ENCODE measurements at regions not wholly inside any gene's neighbourhood (a gene's known extent, or its start where the extent isn't known, plus 50 kb on each side); places are given as distances from the start of the nearest gene placed in this dataset.

DNA sequence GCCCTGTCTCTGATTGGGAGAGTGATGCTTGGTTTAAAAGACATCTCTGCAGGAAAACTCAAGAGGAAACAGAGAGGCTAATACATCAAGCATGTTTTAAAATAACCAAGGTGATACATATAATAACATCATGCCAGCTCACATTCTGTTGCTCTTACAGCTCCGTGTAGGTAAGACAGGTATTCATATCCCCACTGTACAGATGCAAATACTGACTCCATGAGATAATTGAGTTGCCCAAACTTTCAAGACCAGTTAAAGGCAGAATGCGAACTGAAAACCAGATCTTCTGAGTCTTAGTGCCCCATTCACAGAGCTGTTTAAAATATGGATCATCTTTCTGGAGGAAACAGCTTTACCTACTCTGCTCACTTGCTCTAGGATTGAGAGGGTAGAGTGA lies 214.0 kb downstream of the PIK3R1 start:
- Histone ChIP-seq H3K4me3 (ENCODE audit: low read depth in 1 of 2, low read length in 2 of 2) (no peak overlapping the region), H3K27me3 (ENCODE audit: control insufficient read depth in 1 of 2, insufficient read depth in 2 of 2, low read length in 2 of 2) (no peaks in the 10 kb centered on the region), H3K27ac (ENCODE audit: low read depth, low read length) (no peak overlapping the region), H3K36me3 (ENCODE audit: control insufficient read depth in 1 of 2, insufficient read depth in 2 of 2, low read length in 2 of 2) (no peaks in the 10 kb centered on the region), H3K4me1 (ENCODE audit: control insufficient read depth in 1 of 2, insufficient read depth in 2 of 2, low read length in 2 of 2) (peaks cover 20 to 35% of the 10 kb centered on the region in 2 donors), H3K9me3 (ENCODE audit: control insufficient read depth in 1 of 2, low read length in 2 of 2) (no peaks in the 10 kb centered on the region), H3K9ac (ENCODE audit: low read depth in 1 of 2, low read length in 2 of 2) (no peak overlapping the region)

DNA sequence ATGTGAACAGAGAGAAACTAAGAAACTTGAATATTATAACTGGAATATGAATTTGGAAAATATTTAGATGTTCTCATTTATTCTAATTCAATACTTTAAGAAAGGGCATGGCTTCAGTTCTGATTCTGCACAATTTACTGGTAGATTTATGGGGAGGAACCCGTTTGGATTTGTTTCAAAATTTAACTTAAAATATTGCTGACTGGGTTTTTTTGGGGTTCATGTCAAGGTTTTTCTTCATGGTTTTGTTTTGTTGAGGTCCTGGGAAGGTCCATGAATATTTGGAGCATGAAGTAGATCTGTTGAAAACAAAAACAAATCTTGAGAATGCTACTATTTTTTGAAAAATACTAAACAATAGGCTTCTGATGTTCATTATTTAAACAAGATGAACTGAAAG lies 214.7 kb downstream of the PIK3R1 start:
- Histone ChIP-seq H3K27ac (ENCODE audit: low read depth, low read length) (no peak overlapping the region), H3K9me3 (ENCODE audit: control insufficient read depth in 1 of 2, low read length in 2 of 2) (no peaks in the 10 kb centered on the region), H3K9ac (ENCODE audit: low read depth in 1 of 2, low read length in 2 of 2) (no peak overlapping the region), H3K4me1 (ENCODE audit: control insufficient read depth in 1 of 2, insufficient read depth in 2 of 2, low read length in 2 of 2) (peaks cover 16 to 32% of the 10 kb centered on the region in 2 donors), H3K36me3 (ENCODE audit: control insufficient read depth in 1 of 2, insufficient read depth in 2 of 2, low read length in 2 of 2) (no peaks in the 10 kb centered on the region), H3K27me3 (ENCODE audit: control insufficient read depth in 1 of 2, insufficient read depth in 2 of 2, low read length in 2 of 2) (no peaks in the 10 kb centered on the region), H3K4me3 (ENCODE audit: low read depth in 1 of 2, low read length in 2 of 2) (no peak overlapping the region)

DNA sequence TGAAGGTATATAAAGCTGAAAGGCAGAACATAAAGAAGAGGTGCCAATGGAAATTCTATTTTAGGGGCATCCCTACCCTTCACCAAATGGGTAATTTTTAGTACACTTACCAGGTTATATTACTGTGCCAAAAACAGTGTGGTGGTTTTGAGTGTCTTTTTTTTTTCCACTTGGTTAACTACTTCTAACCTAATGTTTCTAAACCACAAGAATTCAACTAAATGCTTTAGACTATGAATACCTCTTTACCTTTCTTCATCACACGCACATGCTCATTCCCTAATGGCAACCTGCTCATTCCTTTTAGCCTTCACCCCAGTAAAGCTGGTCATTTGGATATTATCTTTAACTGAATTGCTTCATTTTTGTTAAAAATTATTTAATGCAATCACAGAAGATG lies 215.6 kb downstream of the PIK3R1 start:
- Histone ChIP-seq H3K4me3 (ENCODE audit: low read depth in 1 of 2, low read length in 2 of 2) (no peak overlapping the region), H3K36me3 (ENCODE audit: control insufficient read depth in 1 of 2, insufficient read depth in 2 of 2, low read length in 2 of 2) (no peaks in the 10 kb centered on the region), H3K9ac (ENCODE audit: low read depth in 1 of 2, low read length in 2 of 2) (no peak overlapping the region), H3K27ac (ENCODE audit: low read depth, low read length) (no peak overlapping the region), H3K27me3 (ENCODE audit: control insufficient read depth in 1 of 2, insufficient read depth in 2 of 2, low read length in 2 of 2) (no peaks in the 10 kb centered on the region), H3K4me1 (ENCODE audit: control insufficient read depth in 1 of 2, insufficient read depth in 2 of 2, low read length in 2 of 2) (peaks cover 12 to 25% of the 10 kb centered on the region in 2 donors), H3K9me3 (ENCODE audit: control insufficient read depth in 1 of 2, low read length in 2 of 2) (no peaks in the 10 kb centered on the region)

DNA sequence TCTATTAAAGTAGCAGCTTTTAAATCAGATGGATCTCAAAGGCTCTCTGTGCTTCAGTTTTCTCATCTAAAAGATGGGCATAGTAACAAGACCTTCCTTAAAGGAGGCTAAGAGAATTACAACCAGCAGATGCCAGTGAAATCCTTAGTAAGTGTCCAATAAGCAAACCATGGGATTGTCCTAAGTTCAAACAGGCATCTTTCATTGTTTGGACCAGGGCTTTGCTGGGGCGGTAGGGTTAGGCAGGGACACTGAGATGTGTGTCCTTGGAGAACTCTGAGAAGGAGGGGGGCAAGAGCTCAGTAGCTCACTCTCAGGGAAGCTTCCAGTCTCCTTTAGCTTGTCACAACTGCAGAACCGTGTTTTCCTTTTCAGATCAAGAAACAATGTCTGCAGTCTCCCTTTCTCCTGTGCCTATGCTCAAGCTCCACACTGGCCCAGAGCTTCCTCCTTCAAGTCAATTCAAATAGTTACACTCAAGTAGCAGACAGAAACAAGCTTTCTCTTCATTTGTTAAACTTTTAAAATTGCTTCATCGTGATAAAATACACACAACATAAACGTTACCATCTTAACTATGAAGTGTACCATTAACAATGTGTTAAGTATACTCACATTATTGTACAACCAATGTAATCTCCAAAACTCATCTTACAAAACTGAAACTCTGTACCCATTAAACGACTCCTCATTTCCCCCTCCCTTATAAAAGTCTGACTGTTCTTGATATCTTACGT lies 216.2 kb downstream of the PIK3R1 start:
- peaks cover 12 to 24% of the 10 kb centered on the region in 2 donors for H3K4me1 ChIP-seq (ENCODE audit: control insufficient read depth in 1 of 2, insufficient read depth in 2 of 2, low read length in 2 of 2)

DNA sequence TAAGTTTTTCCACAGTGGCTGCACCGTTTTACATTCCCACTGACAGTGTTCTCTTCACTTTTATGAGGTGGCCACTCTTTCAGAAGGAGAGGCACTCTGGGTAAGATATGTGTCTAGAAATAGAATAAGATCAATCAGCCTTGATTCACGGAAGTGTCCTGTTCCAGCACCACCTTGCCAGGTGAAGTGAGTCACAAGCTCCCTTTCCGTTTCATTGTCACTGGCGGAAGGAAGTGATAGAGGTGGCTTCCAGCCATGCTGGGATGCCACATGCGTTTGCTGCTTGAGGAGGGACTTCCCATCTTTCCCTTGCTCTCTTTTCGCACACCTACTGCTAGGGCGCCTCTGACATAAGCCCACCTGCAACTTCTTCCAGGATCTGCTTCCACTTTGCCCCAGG lies 217.1 kb downstream of the PIK3R1 start:
- peaks cover 12 to 24% of the 10 kb centered on the region in 2 donors for H3K4me1 ChIP-seq (ENCODE audit: control insufficient read depth in 1 of 2, insufficient read depth in 2 of 2, low read length in 2 of 2)
- no peak overlapping the region for H3K27ac ChIP-seq (ENCODE audit: low read depth, low read length)
- H3K36me3 ChIP-seq (ENCODE audit: control insufficient read depth in 1 of 2, insufficient read depth in 2 of 2, low read length in 2 of 2) = no peaks in the 10 kb centered on the region
- H3K9ac ChIP-seq (ENCODE audit: low read depth in 1 of 2, low read length in 2 of 2) = no peak overlapping the region
- no peaks in the 10 kb centered on the region for H3K9me3 ChIP-seq (ENCODE audit: control insufficient read depth in 1 of 2, low read length in 2 of 2)
- H3K4me3 ChIP-seq (ENCODE audit: low read depth in 1 of 2, low read length in 2 of 2) = no peak overlapping the region
- H3K27me3 ChIP-seq (ENCODE audit: control insufficient read depth in 1 of 2, insufficient read depth in 2 of 2, low read length in 2 of 2) = no peaks in the 10 kb centered on the region

More for the DNA sequence above, 216.2 kb downstream of the PIK3R1 start:
- no peak overlapping the region for H3K9ac ChIP-seq (ENCODE audit: low read depth in 1 of 2, low read length in 2 of 2)
- no peak overlapping the region for H3K4me3 ChIP-seq (ENCODE audit: low read depth in 1 of 2, low read length in 2 of 2)
- H3K9me3 ChIP-seq (ENCODE audit: control insufficient read depth in 1 of 2, low read length in 2 of 2) = no peaks in the 10 kb centered on the region
- no peak overlapping the region for H3K27ac ChIP-seq (ENCODE audit: low read depth, low read length)
- no peaks in the 10 kb centered on the region for H3K27me3 ChIP-seq (ENCODE audit: control insufficient read depth in 1 of 2, insufficient read depth in 2 of 2, low read length in 2 of 2)
- no peaks in the 10 kb centered on the region for H3K36me3 ChIP-seq (ENCODE audit: control insufficient read depth in 1 of 2, insufficient read depth in 2 of 2, low read length in 2 of 2)

DNA sequence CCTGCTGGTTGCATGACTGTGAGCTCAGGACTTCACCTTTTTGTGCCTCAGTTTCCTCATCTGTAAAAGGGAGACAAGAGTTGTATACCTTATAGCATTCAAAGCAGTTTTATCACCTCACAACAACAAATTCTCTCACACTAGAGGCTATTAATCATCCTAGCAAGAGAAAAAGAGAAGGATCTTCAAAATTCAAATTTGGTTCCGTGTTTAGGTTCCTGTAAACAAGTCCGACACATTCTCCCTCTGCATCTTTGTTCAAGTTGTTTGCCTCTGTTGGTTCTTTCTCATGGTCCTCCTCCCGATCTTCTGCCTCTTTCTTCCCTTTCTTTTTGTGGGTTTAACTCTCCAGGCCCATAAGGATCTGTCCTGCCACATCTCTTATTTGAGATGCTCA lies 218.0 kb downstream of the PIK3R1 start:
- Histone ChIP-seq H3K36me3 (ENCODE audit: control insufficient read depth in 1 of 2, insufficient read depth in 2 of 2, low read length in 2 of 2) (no peaks in the 10 kb centered on the region), H3K9me3 (ENCODE audit: control insufficient read depth in 1 of 2, low read length in 2 of 2) (no peaks in the 10 kb centered on the region), H3K4me1 (ENCODE audit: control insufficient read depth in 1 of 2, insufficient read depth in 2 of 2, low read length in 2 of 2) (peaks cover 12 to 24% of the 10 kb centered on the region in 2 donors), H3K9ac (ENCODE audit: low read depth in 1 of 2, low read length in 2 of 2) (peak overlapping the region in 1 of 2 donors; percentile 20), H3K27me3 (ENCODE audit: control insufficient read depth in 1 of 2, insufficient read depth in 2 of 2, low read length in 2 of 2) (no peaks in the 10 kb centered on the region), H3K4me3 (ENCODE audit: low read depth in 1 of 2, low read length in 2 of 2) (no peak overlapping the region), H3K27ac (ENCODE audit: low read depth, low read length) (peak overlapping the region; percentile 37)

DNA sequence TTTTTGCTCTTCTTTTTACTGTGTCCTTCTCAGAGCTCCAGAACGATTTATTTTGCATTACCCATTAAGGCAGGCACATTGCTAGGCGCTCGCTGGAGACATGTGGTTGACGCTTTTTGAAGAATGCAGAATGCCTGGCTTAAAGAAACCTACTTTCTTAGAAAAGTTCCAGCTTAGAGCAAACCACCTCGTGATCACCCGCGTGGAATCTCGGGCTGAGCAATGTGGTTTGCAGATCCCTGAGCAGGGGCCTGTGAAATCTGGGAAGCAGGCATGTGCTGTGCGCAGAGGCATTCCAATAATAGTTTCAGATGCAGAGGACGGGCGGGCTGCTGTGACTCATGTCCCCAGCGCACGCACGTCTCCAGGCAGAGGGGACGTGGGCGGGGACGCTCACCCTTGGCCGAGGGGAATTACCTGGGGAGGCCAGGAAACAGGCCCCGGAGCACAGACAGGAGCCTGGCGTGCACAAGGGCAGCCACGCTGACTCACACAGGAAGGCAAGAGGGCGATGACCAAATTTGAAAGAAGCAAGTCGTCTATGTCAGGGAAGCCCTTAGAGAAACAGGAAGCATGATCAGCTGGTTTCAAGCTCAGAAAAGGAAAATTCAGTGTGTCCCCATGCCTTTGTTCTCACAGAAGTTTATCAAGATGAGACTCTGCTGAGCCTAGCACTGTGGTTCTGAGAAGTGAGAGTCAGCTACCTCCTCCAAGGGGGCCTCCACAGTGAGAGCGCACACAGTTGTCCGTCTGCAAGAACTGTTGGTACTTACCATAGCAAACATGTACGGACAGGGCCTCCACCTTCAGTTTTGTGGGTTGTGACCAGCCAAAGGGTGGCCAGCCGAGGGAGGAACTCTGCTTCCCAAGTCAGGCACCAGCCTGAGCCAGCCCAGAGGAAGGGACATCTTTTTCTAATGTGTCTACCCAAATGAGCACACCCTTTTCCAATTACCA lies 218.6 kb downstream of the PIK3R1 start:
- Histone ChIP-seq H3K9me3 (ENCODE audit: control insufficient read depth in 1 of 2, low read length in 2 of 2) (no peaks in the 10 kb centered on the region), H3K4me1 (ENCODE audit: control insufficient read depth in 1 of 2, insufficient read depth in 2 of 2, low read length in 2 of 2) (peaks cover 12 to 24% of the 10 kb centered on the region in 2 donors), H3K4me3 (ENCODE audit: low read depth in 1 of 2, low read length in 2 of 2) (peak overlapping the region; percentile 9 to 18), H3K9ac (ENCODE audit: low read depth in 1 of 2, low read length in 2 of 2) (peak overlapping the region; percentile 20 to 39), H3K36me3 (ENCODE audit: control insufficient read depth in 1 of 2, insufficient read depth in 2 of 2, low read length in 2 of 2) (no peaks in the 10 kb centered on the region), H3K27ac (ENCODE audit: low read depth, low read length) (peak overlapping the region; percentile 63), H3K27me3 (ENCODE audit: control insufficient read depth in 1 of 2, insufficient read depth in 2 of 2, low read length in 2 of 2) (no peaks in the 10 kb centered on the region)

DNA sequence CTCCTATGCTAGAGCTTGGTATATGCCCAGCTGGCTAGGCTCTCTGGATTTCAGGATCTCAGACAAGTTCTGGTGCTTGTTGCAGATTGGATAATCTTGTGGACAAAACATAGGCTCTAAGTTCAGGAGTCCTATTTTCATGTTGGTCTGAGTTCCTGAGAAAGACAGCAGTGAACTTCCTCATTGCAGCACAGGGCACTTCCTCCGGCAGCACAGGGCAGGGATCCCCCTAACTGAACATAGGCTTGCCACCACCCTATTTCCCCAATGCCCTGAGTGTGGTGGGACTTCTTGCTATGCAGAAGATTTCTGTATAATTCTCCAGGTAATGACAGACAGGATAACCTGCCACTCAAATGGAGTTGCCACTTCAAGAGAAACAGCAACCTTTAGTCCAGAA lies 220.1 kb downstream of the PIK3R1 start:
- H3K4me1 ChIP-seq (ENCODE audit: control insufficient read depth in 1 of 2, insufficient read depth in 2 of 2, low read length in 2 of 2) = peaks cover 12 to 24% of the 10 kb centered on the region in 2 donors
- no peaks in the 10 kb centered on the region for H3K36me3 ChIP-seq (ENCODE audit: control insufficient read depth in 1 of 2, insufficient read depth in 2 of 2, low read length in 2 of 2)
- H3K9ac ChIP-seq (ENCODE audit: low read depth in 1 of 2, low read length in 2 of 2) = no peak overlapping the region
- H3K27ac ChIP-seq (ENCODE audit: low read depth, low read length) = no peak overlapping the region
- H3K27me3 ChIP-seq (ENCODE audit: control insufficient read depth in 1 of 2, insufficient read depth in 2 of 2, low read length in 2 of 2) = no peaks in the 10 kb centered on the region
- no peaks in the 10 kb centered on the region for H3K9me3 ChIP-seq (ENCODE audit: control insufficient read depth in 1 of 2, low read length in 2 of 2)
- H3K4me3 ChIP-seq (ENCODE audit: low read depth in 1 of 2, low read length in 2 of 2) = no peak overlapping the region

DNA sequence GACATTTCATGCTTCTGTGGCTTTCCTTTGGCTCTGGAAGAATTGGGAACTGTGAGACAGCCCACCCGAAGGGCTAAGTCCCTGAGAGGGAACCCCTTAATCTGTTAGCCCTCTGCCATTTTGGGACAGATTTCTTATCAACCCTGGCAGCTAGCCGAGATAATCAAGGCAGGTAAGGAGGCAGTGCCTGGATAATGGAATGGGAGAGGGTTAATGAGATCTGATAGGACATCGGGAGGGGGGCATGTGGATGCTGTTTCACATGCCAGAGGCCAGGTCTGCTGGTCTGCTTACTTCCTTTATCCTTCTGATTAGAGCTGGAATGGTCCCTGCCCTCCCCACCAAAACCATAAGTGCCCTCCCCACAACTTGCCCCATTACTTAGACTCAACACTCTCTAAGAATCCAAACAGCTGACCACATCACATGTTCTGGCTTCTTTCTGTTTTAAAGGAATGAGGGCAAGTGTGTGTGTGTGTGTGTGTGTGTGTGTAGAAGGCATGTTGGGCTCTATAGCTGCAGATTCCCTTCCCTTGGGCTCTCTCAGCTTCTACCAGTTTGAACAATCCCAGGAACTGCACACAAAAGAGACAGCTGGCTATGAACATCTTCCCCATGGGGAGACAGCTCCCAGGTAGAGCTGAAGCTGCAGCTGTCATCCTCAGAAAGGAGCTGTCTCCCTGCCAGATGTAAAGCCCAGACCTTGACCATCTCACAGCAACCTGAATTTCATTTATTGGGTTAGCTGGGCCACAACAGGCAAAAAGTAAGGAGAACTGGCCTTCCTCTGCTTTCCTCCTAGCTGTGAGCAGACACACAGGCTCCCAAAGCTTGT lies 221.3 kb downstream of the PIK3R1 start:
- Histone ChIP-seq H3K4me1 (ENCODE audit: control insufficient read depth in 1 of 2, insufficient read depth in 2 of 2, low read length in 2 of 2) (peaks cover 12 to 24% of the 10 kb centered on the region in 2 donors), H3K27me3 (ENCODE audit: control insufficient read depth in 1 of 2, insufficient read depth in 2 of 2, low read length in 2 of 2) (no peaks in the 10 kb centered on the region), H3K9ac (ENCODE audit: low read depth in 1 of 2, low read length in 2 of 2) (no peak overlapping the region), H3K4me3 (ENCODE audit: low read depth in 1 of 2, low read length in 2 of 2) (no peak overlapping the region), H3K9me3 (ENCODE audit: control insufficient read depth in 1 of 2, low read length in 2 of 2) (no peaks in the 10 kb centered on the region), H3K36me3 (ENCODE audit: control insufficient read depth in 1 of 2, insufficient read depth in 2 of 2, low read length in 2 of 2) (no peaks in the 10 kb centered on the region), H3K27ac (ENCODE audit: low read depth, low read length) (no peak overlapping the region)

All from duodenal mucosa (tissue), 2 donors.